ENCODE measurements at regions not wholly inside any gene's neighbourhood (a gene's known extent, or its start where the extent isn't known, plus 50 kb on each side); places are given as distances from the start of the nearest gene placed in this dataset.

DNA sequence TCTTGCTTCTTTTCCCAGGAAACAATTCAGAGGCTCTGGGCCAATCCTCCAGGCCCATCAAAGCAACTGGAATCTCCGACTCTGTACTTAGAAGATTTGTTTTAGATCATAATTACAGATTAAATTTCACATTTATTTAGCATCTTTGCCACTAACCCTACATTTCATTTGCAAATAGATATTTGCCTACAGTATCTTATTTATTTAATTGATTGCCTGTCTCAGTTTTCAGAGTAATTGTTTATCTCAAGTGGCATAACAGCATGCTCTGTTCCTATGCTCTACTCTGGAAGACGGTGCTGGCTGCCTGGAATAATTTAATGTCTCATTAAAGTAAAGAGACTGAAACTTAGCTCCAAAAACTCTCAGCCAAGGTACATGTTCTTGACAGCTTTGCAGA lies 213.4 kb downstream of the HNMT start:
- no peak for DNase-seq (ENCODE audit: low spot score)

DNA sequence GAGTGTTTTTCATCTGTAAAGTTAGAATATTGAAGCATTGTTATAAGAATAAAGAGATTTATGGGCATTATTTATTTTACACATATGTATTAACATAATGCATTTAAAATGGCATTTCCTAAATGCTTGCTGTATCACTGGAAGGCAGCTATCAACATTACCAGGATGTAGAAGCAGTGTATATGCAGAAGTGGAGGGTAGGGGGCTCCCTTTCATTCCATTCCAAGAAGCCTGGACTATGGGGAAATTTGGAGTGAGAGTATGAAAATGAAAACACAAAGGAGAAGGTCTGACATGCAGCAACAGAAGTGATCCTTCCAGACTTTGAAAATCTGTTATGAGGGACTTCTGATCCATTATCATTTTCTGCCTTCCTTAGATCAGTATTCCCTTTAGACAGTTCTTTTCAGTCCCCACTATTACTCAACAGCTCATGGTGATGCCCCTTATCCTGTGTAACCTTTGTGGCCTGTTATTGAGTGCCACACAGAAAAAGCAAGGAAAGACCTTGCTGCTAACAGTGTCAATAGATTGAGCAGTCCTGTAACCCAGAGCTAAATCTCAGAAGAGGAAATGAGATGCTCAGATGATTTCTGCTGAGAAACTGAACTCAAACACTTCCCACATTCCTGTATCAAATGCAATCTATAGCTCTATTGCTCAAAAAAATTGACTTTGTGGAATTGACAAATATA lies 216.6 kb downstream of the HNMT start:
- no peak for DNase-seq (ENCODE audit: low spot score)

- DNase-seq (ENCODE audit: low spot score), result no peak
Observed at GRCh38 chr2:138182250-138182936, 218.1 kb downstream of the HNMT start.

DNA sequence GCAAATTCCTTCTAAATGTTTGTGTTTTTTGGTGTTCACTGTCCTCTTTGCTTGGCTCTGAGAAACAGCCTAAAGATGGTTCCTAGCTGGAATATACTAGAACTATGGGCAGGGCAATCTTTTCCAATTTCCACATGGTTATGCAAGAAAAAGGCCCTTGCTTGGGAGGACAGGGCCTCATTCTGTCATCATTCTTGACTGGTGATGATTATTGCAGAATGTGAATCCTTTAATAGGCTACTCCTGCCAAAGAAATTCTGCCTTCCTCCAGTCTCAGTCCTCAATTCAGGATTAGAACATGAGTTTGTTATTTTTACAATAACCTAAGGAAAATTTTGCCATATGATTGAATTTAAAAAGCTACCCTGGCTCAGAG lies 218.7 kb downstream of the HNMT start:
- DNase-seq (ENCODE audit: low spot score), result no peak

- DNase-seq (ENCODE audit: low spot score), result no peak
Observed at GRCh38 chr2:138183705-138184104, 219.4 kb downstream of the HNMT start.

DNA sequence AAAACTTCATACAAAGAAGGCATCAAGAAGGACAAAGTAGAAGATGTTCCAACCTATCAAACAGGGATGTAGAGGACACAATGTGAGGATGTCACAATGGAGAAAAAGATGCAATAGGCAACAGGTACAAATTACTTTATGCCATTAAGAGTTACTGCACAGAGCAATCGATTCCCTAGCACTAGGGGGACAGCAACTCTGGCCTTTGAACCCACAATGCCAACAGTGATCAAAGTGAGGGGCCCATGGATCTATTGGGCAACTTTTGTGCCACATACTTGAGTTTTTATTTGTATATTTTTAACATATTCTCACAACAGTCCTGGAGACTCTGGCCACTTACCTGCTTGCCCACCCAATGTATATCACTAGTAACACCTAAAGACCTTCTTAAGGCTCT lies 220.2 kb downstream of the HNMT start:
- no peak for DNase-seq (ENCODE audit: low spot score)

GRCh38 chr2:138185827-138186226 lies 221.6 kb downstream of the HNMT start:
- no peak for DNase-seq (ENCODE audit: low spot score)

- no peak for DNase-seq (ENCODE audit: low spot score)
Observed at GRCh38 chr2:138187221-138187620, 222.9 kb downstream of the HNMT start.

GRCh38 chr2:138190999-138191398 lies 226.7 kb downstream of the HNMT start:
- DNase-seq (ENCODE audit: low spot score), result no peak

GRCh38 chr2:138193416-138194213 lies 229.3 kb downstream of the HNMT start:
- no peak for DNase-seq (ENCODE audit: low spot score)

- no peak for DNase-seq (ENCODE audit: low spot score)
Observed at GRCh38 chr2:138201286-138201685, 237.0 kb downstream of the HNMT start.

DNA sequence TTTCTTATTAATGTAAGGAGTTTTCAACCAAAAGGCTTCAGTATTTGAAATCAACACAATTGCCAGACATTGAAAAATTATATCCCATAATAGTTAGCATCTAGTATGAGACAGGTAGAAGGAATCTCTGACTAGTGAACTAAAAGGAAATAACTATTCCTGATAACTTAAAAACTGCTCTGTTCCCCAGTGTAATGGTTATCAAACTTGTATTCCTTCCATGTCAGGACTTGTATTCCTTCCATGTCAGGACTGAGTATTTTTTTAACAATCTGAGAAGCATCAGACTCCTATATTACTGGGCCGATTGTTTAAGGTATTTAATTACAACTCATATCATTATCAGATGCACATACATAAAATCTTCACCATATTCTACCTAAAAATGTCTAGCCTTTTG lies 238.5 kb downstream of the HNMT start:
- no peak for DNase-seq (ENCODE audit: low spot score)

- no peak for DNase-seq (ENCODE audit: low spot score)
Observed at GRCh38 chr2:138205281-138205680, 241.0 kb downstream of the HNMT start.

- DNase-seq (ENCODE audit: low spot score), result no peak
Observed at GRCh38 chr2:138207074-138207930, 243.0 kb downstream of the HNMT start.

- no peak for DNase-seq (ENCODE audit: low spot score)
Observed at GRCh38 chr2:138209009-138209408, 244.7 kb downstream of the HNMT start.

- no peak for DNase-seq (ENCODE audit: low spot score)
Observed at GRCh38 chr2:138210487-138210886, 246.2 kb downstream of the HNMT start.

DNA sequence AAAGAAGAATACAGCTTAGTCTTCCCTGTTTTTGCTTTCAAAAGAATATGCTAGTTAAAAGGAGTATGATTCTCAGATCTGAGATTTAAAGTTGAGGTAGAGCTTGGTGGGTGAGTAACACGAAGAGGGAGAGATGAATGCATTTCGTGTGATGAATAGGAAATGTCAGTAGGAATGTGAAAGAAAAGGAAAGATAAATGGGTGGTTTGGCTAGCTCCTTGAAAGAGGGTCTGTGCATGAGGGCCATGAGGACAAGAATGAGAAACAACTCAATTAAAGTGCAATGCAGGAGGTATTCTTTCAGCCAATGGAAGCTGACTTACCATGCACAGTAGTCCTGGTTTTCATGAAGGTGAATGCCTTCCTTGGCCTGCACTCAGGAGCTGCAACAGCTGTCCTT lies 248.2 kb downstream of the HNMT start:
- no peak for DNase-seq (ENCODE audit: low spot score)

DNA sequence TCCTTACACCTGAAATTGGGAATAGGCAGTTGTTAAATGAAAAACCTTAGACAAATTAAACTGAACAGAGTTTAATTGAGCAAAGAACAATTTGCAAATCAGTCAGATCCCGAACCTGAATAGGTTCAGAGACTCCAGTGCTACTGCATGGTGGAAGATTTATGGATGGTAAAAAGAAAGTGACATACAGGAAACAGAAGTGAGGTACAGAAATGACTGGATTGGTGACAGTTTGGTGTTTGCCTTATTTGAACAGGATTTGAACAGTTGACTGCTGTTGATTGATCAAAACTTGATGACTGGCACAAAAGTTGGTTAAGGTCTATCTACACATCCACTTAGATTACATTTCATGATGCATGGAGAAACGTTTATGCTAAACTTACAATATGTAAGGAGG lies 248.8 kb downstream of the HNMT start:
- no peak for DNase-seq (ENCODE audit: low spot score)

- no peak for DNase-seq (ENCODE audit: low spot score)
Observed at GRCh38 chr2:138213624-138214023, 249.4 kb downstream of the HNMT start.

DNA sequence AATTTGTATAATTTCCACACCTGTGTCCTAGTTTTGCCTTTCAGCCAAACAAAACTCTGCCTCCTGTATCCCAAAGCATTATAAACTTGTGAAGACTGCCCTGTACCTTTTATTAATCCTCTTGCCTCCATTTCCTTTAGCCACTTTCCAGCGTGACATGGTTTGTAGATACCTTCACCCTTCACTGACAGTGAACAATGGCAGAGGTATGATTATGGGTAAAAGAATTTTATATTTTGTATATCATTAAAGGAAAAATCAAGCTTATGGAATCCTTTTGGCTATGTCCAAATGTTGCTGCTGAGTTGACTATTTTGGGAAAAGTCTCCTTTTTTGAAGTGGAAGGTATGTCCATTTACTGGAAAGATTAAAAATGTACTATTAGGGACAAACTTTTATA lies 251.7 kb downstream of the HNMT start:
- DNase-seq (ENCODE audit: low spot score), result no peak

DNA sequence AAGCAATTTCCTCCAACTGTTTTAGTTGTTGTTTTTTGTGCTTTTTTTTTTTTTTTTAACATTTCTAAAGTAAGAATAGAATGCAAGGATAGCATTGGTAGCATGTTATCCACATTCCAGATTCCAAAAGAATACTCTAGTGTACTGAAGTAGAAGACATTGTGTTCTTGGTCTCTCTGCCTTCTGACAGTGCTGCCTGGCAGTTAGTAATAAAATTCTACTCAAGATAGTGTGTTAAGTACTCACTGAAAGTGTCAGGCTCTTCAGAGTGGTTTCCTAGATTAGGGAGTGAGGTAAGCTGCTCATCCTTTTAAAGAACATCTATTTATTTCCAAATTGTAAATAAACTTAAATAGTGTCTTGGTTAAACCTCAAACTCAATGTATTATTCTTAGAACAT lies 253.7 kb downstream of the HNMT start:
- no peak for DNase-seq (ENCODE audit: low spot score)

GRCh38 chr2:138218397-138218796 lies 254.1 kb downstream of the HNMT start:
- DNase-seq (ENCODE audit: low spot score), result no peak
